HepG2 (cell line): ENCODE measurements at regions not wholly inside any gene's neighbourhood (a gene's known extent, or its start where the extent isn't known, plus 50 kb on each side); places are given as distances from the start of the nearest gene placed in this dataset.

Experiments
- CEBPB ChIP-seq: IDR thresholded peaks from 2 replicates; pipeline ENCODE4 v1.6.1; 2011; ENCODE audit warnings: low read depth, low read length, improper control_type of control experiment, borderline replicate concordance
- CEBPG ChIP-seq: IDR thresholded peaks from 2 replicates; pipeline ENCODE4 v1.6.1; 2016
- ELF3 ChIP-seq: IDR thresholded peaks from 2 replicates; pipeline ENCODE4 v1.6.1; 2016; ENCODE audit warnings: missing genetic modification reagents, missing compliant biosample characterization
- ETV5 ChIP-seq: IDR thresholded peaks from 2 replicates; pipeline ENCODE4 v1.6.1; 2018; ENCODE audit warnings: missing biosample characterization, missing genetic modification reagents, inconsistent platforms, borderline replicate concordance
- FOXP1 ChIP-seq, 2 experiments: fragments of 450-650 bp in 1 of 2; IDR thresholded peaks; 2 replicates each; pipeline ENCODE4 v1.6.1; 2017 to 2018; ENCODE audit warnings: antibody characterized with exemption in 1 of 2
- GTF3A ChIP-seq: sonication (generic); formaldehyde crosslinking; conservative IDR thresholded peaks from 2 replicates; pipeline ENCODE4 v1.4.0; 2020; ENCODE audit warnings: mild to moderate bottlenecking, missing genetic modification reagents
- HNF4A ChIP-seq: sonication (generic); formaldehyde crosslinking; IDR thresholded peaks from 2 replicates; pipeline ENCODE4 v1.4.0; 2020; ENCODE audit warnings: missing genetic modification reagents
- HNF4G ChIP-seq, 2 experiments: sonication (generic) in 1 of 2; formaldehyde crosslinking in 1 of 2; IDR thresholded peaks; 2 replicates each; pipeline versions ENCODE4 v1.4.0 to v1.6.1; 2011 to 2020; ENCODE audit warnings: borderline replicate concordance in 2 of 2, low read depth in 2 of 2, mild to moderate bottlenecking in 2 of 2, low read length in 1 of 2, missing genetic modification reagents in 1 of 2, moderate library complexity in 1 of 2
- KAT8 ChIP-seq: IDR thresholded peaks from 2 replicates; pipeline ENCODE4 v1.6.1; 2016; ENCODE audit warnings: missing genetic modification reagents, missing compliant biosample characterization
- MAFK ChIP-seq, 2 experiments: IDR thresholded peaks in 1 of 2; conservative IDR thresholded peaks in 1 of 2; 2 replicates each; pipeline ENCODE4 v1.6.1; 2011; ENCODE audit warnings: improper control_type of control experiment in 2 of 2, low read length in 2 of 2
- POGZ ChIP-seq: sonication (generic); formaldehyde crosslinking; IDR thresholded peaks from 2 replicates; pipeline ENCODE4 v1.4.0; 2020; ENCODE audit warnings: mild to moderate bottlenecking, missing genetic modification reagents
- SOX13 ChIP-seq, 3 experiments: fragments of 450-650 bp in 1 of 3; sonication (generic) in 1 of 3; formaldehyde crosslinking in 1 of 3; IDR thresholded peaks in 2 of 3; conservative IDR thresholded peaks in 1 of 3; 2 replicates each; pipeline versions ENCODE4 v1.5.0 to v1.6.1; 2016 to 2020; ENCODE audit warnings: antibody characterized with exemption in 1 of 3, mild to moderate bottlenecking in 1 of 3, missing compliant biosample characterization in 1 of 3, missing genetic modification reagents in 1 of 3, moderate library complexity in 1 of 3
- TFDP1 ChIP-seq: IDR thresholded peaks from 2 replicates; pipeline ENCODE4 v1.6.1; 2016; ENCODE audit warnings: missing compliant biosample characterization, missing genetic modification reagents, borderline replicate concordance
- TRIM22 ChIP-seq: fragments of 450-650 bp; IDR thresholded peaks from 2 replicates; pipeline ENCODE4 v1.6.1; 2017
- ZBTB20 ChIP-seq: sonication (generic); formaldehyde crosslinking; IDR thresholded peaks from 2 replicates; pipeline ENCODE4 v1.8.1; 2023; ENCODE audit warnings: missing genetic modification reagents, low read depth, mild to moderate bottlenecking, borderline replicate concordance
- ZFX ChIP-seq: sonication (generic); formaldehyde crosslinking; IDR thresholded peaks from 2 replicates; pipeline ENCODE4 v1.4.0; 2020; ENCODE audit warnings: mild to moderate bottlenecking, low read depth, missing genetic modification reagents, moderate library complexity
- ZNF407 ChIP-seq: sonication (generic); formaldehyde crosslinking; IDR thresholded peaks from one replicate; pipeline ENCODE4 v1.5.1; 2020; ENCODE audit warnings: mild to moderate bottlenecking, missing genetic modification reagents; ENCODE audit errors: not compliant biosample characterization
- ZNF546 ChIP-seq: sonication (generic); formaldehyde crosslinking; conservative IDR thresholded peaks from 2 replicates; pipeline ENCODE4 v1.8.1; 2023; ENCODE audit warnings: mild to moderate bottlenecking, missing genetic modification reagents
- ZNF7 ChIP-seq: IDR thresholded peaks from 2 replicates; pipeline ENCODE4 v1.6.1; 2016; ENCODE audit warnings: missing biosample characterization, missing genetic modification reagents

GRCh38 chr9:82313697-82314096, 325.1 kb downstream of the SPATA31D1 start (continued):
- TF ChIP-seq CEBPB (peak; percentile 74; the same call in 1 of the 2 replicates), FOXP1 (IDR thresholded peaks at IDR 0.05) (no peak), FOXP1 (CRISPR knock-in tag; IDR thresholded peaks at IDR 0.05) (0 out of 2 replicates have a peak, but pooled peaks have one; percentile 54), ELF3 (no peak), CEBPG (CRISPR knock-in tag) (peak; percentile 75), ZFX (CRISPR knock-in tag) (no peak), ZNF407 (CRISPR knock-in tag) (no peak), TFDP1 (CRISPR knock-in tag) (no peak), POGZ (CRISPR knock-in tag) (peak; percentile 49; the same call in 1 of the 2 replicates), ZNF7 (CRISPR knock-in tag) (no peak), GTF3A (no peak), MAFK (conservative IDR thresholded peaks at IDR 0.05 in 1 of 2, IDR thresholded peaks at IDR 0.05 in 1 of 2; ENCODE audit: low read length in 2 of 2) (peak in 1 of 2 experiments; percentile 28; a peak in 1 of 4 replicates), TRIM22 (no peak), ZBTB20 (CRISPR knock-in tag) (no peak), SOX13 (IDR thresholded peaks at IDR 0.05) (no peak), SOX13 (CRISPR knock-in tag; conservative IDR thresholded peaks at IDR 0.05 in 1 of 2, IDR thresholded peaks at IDR 0.05 in 1 of 2) (peak in 1 of 2 experiments; percentile 14; a peak in 1 of 4 replicates), ZNF546 (CRISPR knock-in tag) (no peak), HNF4G (IDR thresholded peaks at IDR 0.05; ENCODE audit: borderline replicate concordance, low read depth, low read length) (peak; percentile 35), HNF4G (CRISPR knock-in tag; IDR thresholded peaks at IDR 0.05; ENCODE audit: borderline replicate concordance, low read depth) (no peak), KAT8 (CRISPR knock-in tag) (0 out of 2 replicates have a peak, but pooled peaks have one; percentile 19), ETV5 (CRISPR knock-in tag) (peak; percentile 57; the same call in 1 of the 2 replicates), HNF4A (CRISPR knock-in tag) (peak; percentile 83)
